GM10266 (cell line): ENCODE measurements at regions not wholly inside any gene's neighbourhood (a gene's known extent, or its start where the extent isn't known, plus 50 kb on each side); places are given as distances from the start of the nearest gene placed in this dataset.

Experiments used
- DNase-seq: peaks from one replicate; pipeline ENCODE4 v3.0.0; 2012; ENCODE audit errors: extremely low spot score
- CTCF ChIP-seq: IDR thresholded peaks from 2 replicates; pipeline ENCODE4 v1.5.1; 2012; ENCODE audit warnings: mild to moderate bottlenecking, low read depth; ENCODE audit not compliant: control insufficient read depth, insufficient read depth; ENCODE audit errors: missing control alignments

DNA sequence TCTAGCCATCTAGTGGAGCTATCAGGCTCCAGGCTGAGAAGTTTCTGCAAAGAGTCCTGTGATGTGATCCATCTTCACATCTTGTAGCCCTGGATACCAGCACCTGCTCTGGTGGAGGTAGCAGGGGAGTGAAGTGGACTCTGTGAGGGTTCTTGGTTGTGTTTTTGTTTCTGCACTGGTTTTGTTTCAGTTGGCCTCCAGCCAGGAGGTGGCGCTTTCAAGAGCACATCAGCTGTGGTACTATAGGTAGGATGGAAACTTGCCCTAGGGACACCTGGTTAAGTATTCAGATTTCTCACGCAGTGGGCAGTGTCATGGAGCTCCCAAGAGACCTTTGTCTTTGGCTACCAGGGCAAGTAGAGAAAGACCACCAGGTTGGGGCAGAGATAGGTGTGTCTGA is 257.5 kb upstream of the SLC7A11 start:
- no peak for DNase-seq
- TF ChIP-seq CTCF: no peak

DNA sequence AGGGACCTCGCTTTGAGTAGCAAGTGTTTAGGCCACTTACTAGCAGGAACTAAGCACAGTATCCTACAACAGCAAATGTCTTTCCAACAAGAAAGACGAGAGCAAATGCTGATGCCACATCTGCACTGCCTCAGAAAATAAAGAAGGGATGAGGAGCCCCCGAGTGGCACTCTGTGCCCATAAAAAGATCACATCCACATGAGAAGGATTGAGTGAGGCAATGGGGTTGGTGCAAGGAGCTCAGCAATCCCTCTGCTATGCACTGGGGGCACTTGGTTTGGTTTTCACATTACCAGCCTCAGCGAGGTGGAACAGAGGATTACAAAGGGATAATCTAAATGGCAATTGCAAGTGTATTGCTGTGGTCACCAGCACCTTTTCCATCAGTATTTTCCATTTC is 252.8 kb upstream of the SLC7A11 start:
- no peak for DNase-seq
- TF ChIP-seq CTCF: peak; percentile 10

GRCh38 chr4:138494116-138494515 is 252.0 kb upstream of the SLC7A11 start:
- TF ChIP-seq CTCF: no peak
- no peak for DNase-seq

- DNase-seq: no peak
- TF ChIP-seq CTCF: no peak
These were observed 250.0 kb upstream of the SLC7A11 start for GRCh38 chr4:138492176-138492575.

DNA sequence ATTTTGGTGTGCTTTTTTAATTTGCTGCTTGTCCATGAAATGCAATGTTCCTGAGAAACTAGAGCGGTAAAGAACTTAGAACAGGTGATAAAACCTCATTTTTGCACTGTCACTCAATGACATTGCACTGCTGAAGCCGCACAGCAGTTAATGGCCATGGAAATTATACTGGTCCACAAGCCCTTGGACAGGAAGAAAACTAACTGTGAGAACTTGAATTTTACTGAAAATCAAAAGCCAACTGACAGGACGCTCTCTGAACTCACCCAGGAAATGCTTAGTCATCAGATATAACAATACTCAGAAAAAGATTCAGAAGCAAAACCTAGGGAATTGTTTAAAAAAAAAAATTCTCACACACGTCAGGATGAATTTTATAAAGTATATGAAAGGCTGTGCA is 246.4 kb upstream of the SLC7A11 start:
- no peak for DNase-seq
- no peak for TF ChIP-seq CTCF

GRCh38 chr4:138487670-138488069 is 245.5 kb upstream of the SLC7A11 start:
- TF ChIP-seq CTCF: no peak
- DNase-seq: no peak

- no peak for TF ChIP-seq CTCF
- no peak for DNase-seq
These were observed 245.1 kb upstream of the SLC7A11 start for GRCh38 chr4:138487230-138487629.
